ENCODE measurements at regions not wholly inside any gene's neighbourhood (a gene's known extent, or its start where the extent isn't known, plus 50 kb on each side); places are given as distances from the start of the nearest gene placed in this dataset.
"Not testable (repeated sequence)": the region's sequence is repeated elsewhere in the genome, so short reads cannot be mapped to it uniquely, and the experiment has no call there.

GRCh38 chr9:83191154-83191553 lies 128.2 kb upstream of the RASEF start:
- DNase-seq = no peak

GRCh38 chr9:83189026-83189425 lies 126.1 kb upstream of the RASEF start:
- DNase-seq = not testable (repeated sequence)

- DNase-seq = no peak
These were observed 125.3 kb upstream of the RASEF start for GRCh38 chr9:83188277-83188676.

- no peak for DNase-seq
These were observed 123.3 kb upstream of the RASEF start for GRCh38 chr9:83186155-83186737.

GRCh38 chr9:83185488-83186154 lies 122.7 kb upstream of the RASEF start:
- no peak for DNase-seq

GRCh38 chr9:83183621-83184020 lies 120.7 kb upstream of the RASEF start:
- no peak for DNase-seq

- DNase-seq = no peak
These were observed 119.1 kb upstream of the RASEF start for GRCh38 chr9:83182071-83182470.

GRCh38 chr9:83178717-83179116 lies 115.8 kb upstream of the RASEF start:
- no peak for DNase-seq

GRCh38 chr9:83177747-83178146 lies 114.8 kb upstream of the RASEF start:
- no peak for DNase-seq

GRCh38 chr9:83167126-83167525 lies 104.2 kb upstream of the RASEF start:
- DNase-seq = no peak

- peak; percentile 71 for DNase-seq
These were observed 103.4 kb upstream of the RASEF start for GRCh38 chr9:83166372-83166771.

- no peak for DNase-seq
These were observed 92.8 kb upstream of the RASEF start for GRCh38 chr9:83155733-83156132.

- no peak for DNase-seq
These were observed 91.9 kb upstream of the RASEF start for GRCh38 chr9:83154821-83155220.

- DNase-seq = no peak
These were observed 91.3 kb upstream of the RASEF start for GRCh38 chr9:83154087-83154736.

- DNase-seq = no peak
These were observed 90.1 kb upstream of the RASEF start for GRCh38 chr9:83153030-83153429.

GRCh38 chr9:83151627-83152137 lies 88.7 kb upstream of the RASEF start:
- DNase-seq = no peak

- no peak for DNase-seq
These were observed 84.6 kb upstream of the RASEF start for GRCh38 chr9:83147315-83148149.

- DNase-seq = no peak
These were observed 83.4 kb upstream of the RASEF start for GRCh38 chr9:83146325-83146724.

GRCh38 chr9:83144492-83144891 lies 81.5 kb upstream of the RASEF start:
- DNase-seq = no peak

- DNase-seq = no peak
These were observed 79.4 kb upstream of the RASEF start for GRCh38 chr9:83142389-83142788.

GRCh38 chr9:83141887-83142286 lies 78.9 kb upstream of the RASEF start:
- no peak for DNase-seq

GRCh38 chr9:83140061-83140460 lies 77.1 kb upstream of the RASEF start:
- no peak for DNase-seq

GRCh38 chr9:83138422-83139135 lies 75.6 kb upstream of the RASEF start:
- DNase-seq = no peak
